ENCODE measurements at regions not wholly inside any gene's neighbourhood (a gene's known extent, or its start where the extent isn't known, plus 50 kb on each side); places are given as distances from the start of the nearest gene placed in this dataset.
A peak's percentile ranks its signal among the peaks of the same experiment; 100 is the strongest.

- in situ Hi-C loops (cut with HindIII; ENCODE audit: low pct_unique_long_range_greater_than_20kb, low sequenced_read_pairs) (no loop called here), intact Hi-C loops (cut with micrococcal nuclease; ENCODE audit: unreplicated experiment) (no loop called here)
- no peak for DNase-seq (ENCODE audit: low read depth, low spot score)
- Histone ChIP-seq H3K9me3 (ENCODE audit: control insufficient read depth, insufficient read depth, low read depth, low read length) (no peaks in the 10 kb centered on the region), H3K4me3 (ENCODE audit: low read depth in 2 of 2, low read length in 2 of 2) (no peak overlapping the region), H3K27me3 (ENCODE audit: control insufficient read depth, insufficient read depth, low read length) (no peaks in the 10 kb centered on the region), H3K4me1 (ENCODE audit: control insufficient read depth, insufficient read depth, low read length) (peaks cover 31% of the 10 kb centered on the region), H3K36me3 (ENCODE audit: control insufficient read depth, insufficient read depth, low read length) (no peaks in the 10 kb centered on the region), H3K27ac (ENCODE audit: low read length) (no peak overlapping the region)
- no peak for ATAC-seq
- TF ChIP-seq POLR2AphosphoS5 (IDR thresholded peaks at IDR 0.05; ENCODE audit: low read depth, low read length) (no peak), TCF7L2 (IDR thresholded peaks at IDR 0.05; ENCODE audit: low read depth, low read length) (no peak), SIN3A (IDR thresholded peaks at IDR 0.05; ENCODE audit: borderline replicate concordance, insufficient read depth, low read depth, low read length) (no peak), REST (IDR thresholded peaks at IDR 0.05; ENCODE audit: insufficient read depth in 1 of 2, low read depth in 2 of 2, low read length in 1 of 2) (no peak)
- TF ChIP-seq, protein P1, sequence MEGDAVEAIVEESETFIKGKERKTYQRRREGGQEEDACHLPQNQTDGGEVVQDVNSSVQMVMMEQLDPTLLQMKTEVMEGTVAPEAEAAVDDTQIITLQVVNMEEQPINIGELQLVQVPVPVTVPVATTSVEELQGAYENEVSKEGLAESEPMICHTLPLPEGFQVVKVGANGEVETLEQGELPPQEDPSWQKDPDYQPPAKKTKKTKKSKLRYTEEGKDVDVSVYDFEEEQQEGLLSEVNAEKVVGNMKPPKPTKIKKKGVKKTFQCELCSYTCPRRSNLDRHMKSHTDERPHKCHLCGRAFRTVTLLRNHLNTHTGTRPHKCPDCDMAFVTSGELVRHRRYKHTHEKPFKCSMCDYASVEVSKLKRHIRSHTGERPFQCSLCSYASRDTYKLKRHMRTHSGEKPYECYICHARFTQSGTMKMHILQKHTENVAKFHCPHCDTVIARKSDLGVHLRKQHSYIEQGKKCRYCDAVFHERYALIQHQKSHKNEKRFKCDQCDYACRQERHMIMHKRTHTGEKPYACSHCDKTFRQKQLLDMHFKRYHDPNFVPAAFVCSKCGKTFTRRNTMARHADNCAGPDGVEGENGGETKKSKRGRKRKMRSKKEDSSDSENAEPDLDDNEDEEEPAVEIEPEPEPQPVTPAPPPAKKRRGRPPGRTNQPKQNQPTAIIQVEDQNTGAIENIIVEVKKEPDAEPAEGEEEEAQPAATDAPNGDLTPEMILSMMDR (IDR thresholded peaks at IDR 0.05) = no peak
- BruUV-seq (replicated peaks) = no TSS peak
- ChIA-PET POLR2A (no interaction called here), CTCF (no interaction called here)
These were observed 109.5 kb downstream of the PLCE1 start for GRCh38 chr10:94103192-94103591.

DNA sequence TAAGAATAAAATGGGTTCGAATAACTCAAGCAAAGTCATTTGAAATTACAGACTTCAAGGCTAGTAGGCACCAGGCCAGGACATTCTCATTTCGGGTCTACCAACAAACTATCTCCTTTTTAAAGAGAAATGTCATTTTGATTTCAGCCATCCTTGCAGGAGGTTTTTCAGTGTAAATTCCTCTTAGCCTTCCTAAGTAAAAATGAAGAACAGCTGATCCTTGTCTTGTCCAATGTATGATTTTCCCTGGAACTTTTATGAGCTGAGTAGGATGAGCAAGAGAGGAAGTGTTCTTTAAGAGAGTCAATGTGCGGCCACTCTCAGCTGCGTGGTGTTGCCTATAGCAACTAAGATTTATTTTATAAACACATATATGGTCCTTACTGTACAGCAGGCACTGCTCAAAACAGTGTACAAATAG, 110.1 kb downstream of the PLCE1 start:
- TF ChIP-seq SIN3A (IDR thresholded peaks at IDR 0.05; ENCODE audit: borderline replicate concordance, insufficient read depth, low read depth, low read length) (no peak), POLR2AphosphoS5 (IDR thresholded peaks at IDR 0.05; ENCODE audit: low read depth, low read length) (0 out of 2 replicates have a peak, but pooled peaks have one; percentile 6)
- ATAC-seq = peak; percentile 74
- H3K9me3 ChIP-seq (ENCODE audit: control insufficient read depth, insufficient read depth, low read depth, low read length) = no peaks in the 10 kb centered on the region
- intact Hi-C loops (cut with micrococcal nuclease; ENCODE audit: unreplicated experiment) = no loop called here
- CTCF ChIA-PET = no interaction called here
- peaks cover 34% of the 10 kb centered on the region for H3K4me1 ChIP-seq (ENCODE audit: control insufficient read depth, insufficient read depth, low read length)
- POLR2A ChIA-PET = no interaction called here
- peak overlapping the region; percentile 36 for H3K27ac ChIP-seq (ENCODE audit: low read length)
- peak overlapping the region in 1 of 2 experiments; percentile 34; a peak in 2 of 4 replicates for H3K4me3 ChIP-seq (ENCODE audit: low read depth in 2 of 2, low read length in 2 of 2)
- no peaks in the 10 kb centered on the region for H3K27me3 ChIP-seq (ENCODE audit: control insufficient read depth, insufficient read depth, low read length)
- in situ Hi-C loops (cut with HindIII; ENCODE audit: low pct_unique_long_range_greater_than_20kb, low sequenced_read_pairs) = no loop called here
- no peak for DNase-seq (ENCODE audit: low read depth, low spot score)
- BruUV-seq (replicated peaks) = no TSS peak
- no peaks in the 10 kb centered on the region for H3K36me3 ChIP-seq (ENCODE audit: control insufficient read depth, insufficient read depth, low read length)

- H3K27ac ChIP-seq (ENCODE audit: low read length) = peak overlapping the region; percentile 36
- DNase-seq (ENCODE audit: low read depth, low spot score) (no peak), ATAC-seq (peak; percentile 82)
- no peaks in the 10 kb centered on the region for H3K9me3 ChIP-seq (ENCODE audit: control insufficient read depth, insufficient read depth, low read depth, low read length)
- no peaks in the 10 kb centered on the region for H3K27me3 ChIP-seq (ENCODE audit: control insufficient read depth, insufficient read depth, low read length)
- peak overlapping the region in 1 of 2 experiments; percentile 34; a peak in 2 of 4 replicates for H3K4me3 ChIP-seq (ENCODE audit: low read depth in 2 of 2, low read length in 2 of 2)
- peaks cover 37% of the 10 kb centered on the region for H3K4me1 ChIP-seq (ENCODE audit: control insufficient read depth, insufficient read depth, low read length)
- POLR2A ChIA-PET = interaction anchor here (0.6 kb wide), 1 partner anchor 14 kb away, joined by 3 read pairs; no protein-coding TSS in a partner anchor
- in situ Hi-C loops (cut with HindIII; ENCODE audit: low pct_unique_long_range_greater_than_20kb, low sequenced_read_pairs) (no loop called here), intact Hi-C loops (cut with micrococcal nuclease; ENCODE audit: unreplicated experiment) (no loop called here)
- no peaks in the 10 kb centered on the region for H3K36me3 ChIP-seq (ENCODE audit: control insufficient read depth, insufficient read depth, low read length)
- CTCF ChIA-PET = no interaction called here
- TF ChIP-seq TCF7L2 (IDR thresholded peaks at IDR 0.05; ENCODE audit: low read depth, low read length) = peak; percentile 84
- TF ChIP-seq REST (IDR thresholded peaks at IDR 0.05; ENCODE audit: insufficient read depth in 1 of 2, low read depth in 2 of 2, low read length in 1 of 2) = no peak
- BruUV-seq (replicated peaks) = no TSS peak
These were observed 110.7 kb downstream of the PLCE1 start for GRCh38 chr10:94104316-94105000.
